ENCODE measurements at regions not wholly inside any gene's neighbourhood (a gene's known extent, or its start where the extent isn't known, plus 50 kb on each side); places are given as distances from the start of the nearest gene placed in this dataset.

- TF ChIP-seq POLR2A (IDR thresholded peaks at IDR 0.05): no peak
- TF ChIP-seq, protein P1, sequence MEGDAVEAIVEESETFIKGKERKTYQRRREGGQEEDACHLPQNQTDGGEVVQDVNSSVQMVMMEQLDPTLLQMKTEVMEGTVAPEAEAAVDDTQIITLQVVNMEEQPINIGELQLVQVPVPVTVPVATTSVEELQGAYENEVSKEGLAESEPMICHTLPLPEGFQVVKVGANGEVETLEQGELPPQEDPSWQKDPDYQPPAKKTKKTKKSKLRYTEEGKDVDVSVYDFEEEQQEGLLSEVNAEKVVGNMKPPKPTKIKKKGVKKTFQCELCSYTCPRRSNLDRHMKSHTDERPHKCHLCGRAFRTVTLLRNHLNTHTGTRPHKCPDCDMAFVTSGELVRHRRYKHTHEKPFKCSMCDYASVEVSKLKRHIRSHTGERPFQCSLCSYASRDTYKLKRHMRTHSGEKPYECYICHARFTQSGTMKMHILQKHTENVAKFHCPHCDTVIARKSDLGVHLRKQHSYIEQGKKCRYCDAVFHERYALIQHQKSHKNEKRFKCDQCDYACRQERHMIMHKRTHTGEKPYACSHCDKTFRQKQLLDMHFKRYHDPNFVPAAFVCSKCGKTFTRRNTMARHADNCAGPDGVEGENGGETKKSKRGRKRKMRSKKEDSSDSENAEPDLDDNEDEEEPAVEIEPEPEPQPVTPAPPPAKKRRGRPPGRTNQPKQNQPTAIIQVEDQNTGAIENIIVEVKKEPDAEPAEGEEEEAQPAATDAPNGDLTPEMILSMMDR (IDR thresholded peaks at IDR 0.05): no peak
Measured at GRCh38 chr10:57113545-57113944, 752.5 kb upstream of the ZWINT start.

Measured in esophagus squamous epithelium (tissue), 4 donors.